Hepatocyte (in vitro differentiated cells): ENCODE measurements at regions not wholly inside any gene's neighbourhood (a gene's known extent, or its start where the extent isn't known, plus 50 kb on each side); places are given as distances from the start of the nearest gene placed in this dataset.

Experiments used
- DNase-seq: peaks from one replicate; pipeline ENCODE4 v3.0.0-alpha.2; 2016; ENCODE audit warnings: low spot score
- H2AFZ ChIP-seq: fragments of 200-600 bp; sonication (generic); 2 replicates; pipeline ENCODE4 v1.6.0; 2016; ENCODE audit warnings: antibody characterized with exemption, mild to moderate bottlenecking
- H3K27ac ChIP-seq: fragments of 200-600 bp; sonication (generic); 2 replicates; pipeline ENCODE4 v1.5.1; 2016; ENCODE audit warnings: mild to moderate bottlenecking
- H3K27me3 ChIP-seq: fragments of 200-600 bp; sonication (generic); 2 replicates; pipeline ENCODE4 v1.6.1; 2016
- H3K36me3 ChIP-seq: fragments of 200-600 bp; sonication (generic); replicated peaks from 2 replicates; pipeline ENCODE4 v1.5.1; 2016; ENCODE audit warnings: low read depth; ENCODE audit not compliant: insufficient read depth
- H3K4me1 ChIP-seq: fragments of 200-600 bp; sonication (generic); 2 replicates; pipeline ENCODE4 v1.5.1; 2016; ENCODE audit warnings: mild to moderate bottlenecking, moderate library complexity; ENCODE audit not compliant: insufficient read depth
- H3K4me2 ChIP-seq: fragments of 200-600 bp; sonication (generic); 2 replicates; pipeline ENCODE4 v1.6.0; 2016
- H3K4me3 ChIP-seq: fragments of 200-600 bp; sonication (generic); 2 replicates; pipeline ENCODE4 v1.5.1; 2016; ENCODE audit warnings: mild to moderate bottlenecking
- H3K79me2 ChIP-seq: fragments of 200-600 bp; sonication (generic); 2 replicates; pipeline ENCODE4 v1.6.0; 2017; ENCODE audit warnings: mild to moderate bottlenecking
- H3K9me2 ChIP-seq: fragments of 200-600 bp; sonication (generic); replicated peaks from 2 replicates; pipeline ENCODE4 v1.6.0; 2017; ENCODE audit warnings: mild to moderate bottlenecking; ENCODE audit not compliant: insufficient read depth
- H3K9me3 ChIP-seq: fragments of 200-600 bp; sonication (generic); 2 replicates; pipeline ENCODE4 v1.5.1; 2016; ENCODE audit warnings: low read depth, mild to moderate bottlenecking
- H4K20me1 ChIP-seq: fragments of 200-600 bp; sonication (generic); 2 replicates; pipeline ENCODE4 v1.6.0; 2016; ENCODE audit warnings: mild to moderate bottlenecking; ENCODE audit not compliant: insufficient read depth, poor library complexity, severe bottlenecking
- EZH2 ChIP-seq: fragments of 200-600 bp; sonication (generic); IDR thresholded peaks from 2 replicates; pipeline ENCODE4 v1.6.1; 2016; ENCODE audit warnings: antibody characterized with exemption, mild to moderate bottlenecking, borderline replicate concordance
- EZH2phosphoT487 ChIP-seq: fragments of 200-600 bp; sonication (generic); IDR thresholded peaks from one replicate; pipeline ENCODE4 v1.6.1; 2018; ENCODE audit warnings: antibody characterized with exemption, mild to moderate bottlenecking, low read depth, moderate library complexity; ENCODE audit not compliant: unreplicated experiment, severe bottlenecking
- WGBS: methylation state at CpG from one replicate; pipeline ENCODE4 v1.1.6; 2016; ENCODE audit warnings: low lambda C conversion rate; ENCODE audit errors: missing lambda C conversion rate; 5-methylcytosine and 5-hydroxymethylcytosine counted together
- TF ChIP-seq, protein P1 (sequence below): fragments of 200-600 bp; sonication (generic); IDR thresholded peaks from 2 replicates; pipeline ENCODE4 v1.5.1; 2016; ENCODE audit warnings: antibody characterized with exemption, mild to moderate bottlenecking; ENCODE audit not compliant: poor library complexity

DNA sequence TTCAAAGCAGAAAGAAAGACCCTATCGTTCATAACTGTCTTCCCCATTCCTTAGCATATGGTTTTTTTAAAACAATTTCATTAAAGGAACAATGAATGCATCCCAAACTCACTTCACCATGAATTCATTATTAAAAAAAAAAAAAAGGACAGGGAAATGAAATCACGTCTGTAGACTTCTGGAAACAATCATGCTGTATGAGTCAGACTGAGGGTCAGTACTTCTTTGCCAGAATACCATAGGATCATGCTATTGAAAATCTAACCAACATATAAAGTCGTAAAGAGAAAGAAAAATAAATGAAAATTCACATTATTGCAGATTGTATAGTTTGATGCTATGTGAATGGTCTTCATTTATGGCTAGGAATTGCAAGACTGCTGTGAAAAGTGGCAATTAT, 144.4 kb downstream of the PCDH18 start:
- H3K9me2 ChIP-seq = no peaks in the 10 kb centered on the region
- no peaks in the 10 kb centered on the region for H3K79me2 ChIP-seq
- H3K27me3 ChIP-seq = no peaks in the 10 kb centered on the region
- no peaks in the 10 kb centered on the region for H3K36me3 ChIP-seq
- H3K4me2 ChIP-seq = no peak overlapping the region
- H4K20me1 ChIP-seq = no peaks in the 10 kb centered on the region
- DNase-seq = no peak
- H3K4me3 ChIP-seq = no peak overlapping the region
- 55% methylated on average over 3 of the region's 3 CpGs for WGBS
- no peak overlapping the region for H3K27ac ChIP-seq
- TF ChIP-seq, protein P1, sequence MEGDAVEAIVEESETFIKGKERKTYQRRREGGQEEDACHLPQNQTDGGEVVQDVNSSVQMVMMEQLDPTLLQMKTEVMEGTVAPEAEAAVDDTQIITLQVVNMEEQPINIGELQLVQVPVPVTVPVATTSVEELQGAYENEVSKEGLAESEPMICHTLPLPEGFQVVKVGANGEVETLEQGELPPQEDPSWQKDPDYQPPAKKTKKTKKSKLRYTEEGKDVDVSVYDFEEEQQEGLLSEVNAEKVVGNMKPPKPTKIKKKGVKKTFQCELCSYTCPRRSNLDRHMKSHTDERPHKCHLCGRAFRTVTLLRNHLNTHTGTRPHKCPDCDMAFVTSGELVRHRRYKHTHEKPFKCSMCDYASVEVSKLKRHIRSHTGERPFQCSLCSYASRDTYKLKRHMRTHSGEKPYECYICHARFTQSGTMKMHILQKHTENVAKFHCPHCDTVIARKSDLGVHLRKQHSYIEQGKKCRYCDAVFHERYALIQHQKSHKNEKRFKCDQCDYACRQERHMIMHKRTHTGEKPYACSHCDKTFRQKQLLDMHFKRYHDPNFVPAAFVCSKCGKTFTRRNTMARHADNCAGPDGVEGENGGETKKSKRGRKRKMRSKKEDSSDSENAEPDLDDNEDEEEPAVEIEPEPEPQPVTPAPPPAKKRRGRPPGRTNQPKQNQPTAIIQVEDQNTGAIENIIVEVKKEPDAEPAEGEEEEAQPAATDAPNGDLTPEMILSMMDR = no peak
- TF ChIP-seq EZH2 (no peak), EZH2phosphoT487 (no peak)
- H3K4me1 ChIP-seq = peaks cover 4% of the 10 kb centered on the region
- H2AFZ ChIP-seq = no peak overlapping the region
- H3K9me3 ChIP-seq = no peaks in the 10 kb centered on the region

DNA sequence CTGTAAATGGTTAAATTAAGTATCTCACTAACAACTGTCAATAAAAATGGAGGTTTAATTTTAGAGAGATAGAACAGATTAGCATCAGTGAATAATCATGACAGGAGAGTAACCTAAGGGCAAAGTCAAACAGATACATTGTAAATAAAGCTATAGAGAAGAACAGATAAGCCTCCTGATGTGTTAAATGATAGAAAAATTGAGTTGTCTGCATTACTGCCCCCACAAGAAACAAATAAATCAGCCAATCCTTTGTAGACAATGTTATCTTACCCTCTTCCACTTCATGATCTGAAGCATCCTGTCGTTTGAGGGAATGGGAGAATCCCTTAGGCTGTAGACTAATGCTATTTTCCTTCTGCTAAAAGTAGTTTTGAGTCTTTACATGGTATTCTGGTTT, 147.8 kb downstream of the PCDH18 start:
- no peak overlapping the region for H3K4me3 ChIP-seq
- H4K20me1 ChIP-seq = no peaks in the 10 kb centered on the region
- H3K9me3 ChIP-seq = no peaks in the 10 kb centered on the region
- no peaks in the 10 kb centered on the region for H3K27me3 ChIP-seq
- no peak overlapping the region for H2AFZ ChIP-seq
- H3K4me1 ChIP-seq = no peaks in the 10 kb centered on the region
- no peaks in the 10 kb centered on the region for H3K36me3 ChIP-seq
- 18% methylated on average over 1 of the region's 1 CpG for WGBS
- no peak for DNase-seq
- no peak overlapping the region for H3K4me2 ChIP-seq
- no peak for TF ChIP-seq EZH2phosphoT487
- TF ChIP-seq, protein P1 = no peak
- no peak for TF ChIP-seq EZH2
- no peaks in the 10 kb centered on the region for H3K9me2 ChIP-seq
- H3K79me2 ChIP-seq = no peaks in the 10 kb centered on the region
- no peak overlapping the region for H3K27ac ChIP-seq

DNA sequence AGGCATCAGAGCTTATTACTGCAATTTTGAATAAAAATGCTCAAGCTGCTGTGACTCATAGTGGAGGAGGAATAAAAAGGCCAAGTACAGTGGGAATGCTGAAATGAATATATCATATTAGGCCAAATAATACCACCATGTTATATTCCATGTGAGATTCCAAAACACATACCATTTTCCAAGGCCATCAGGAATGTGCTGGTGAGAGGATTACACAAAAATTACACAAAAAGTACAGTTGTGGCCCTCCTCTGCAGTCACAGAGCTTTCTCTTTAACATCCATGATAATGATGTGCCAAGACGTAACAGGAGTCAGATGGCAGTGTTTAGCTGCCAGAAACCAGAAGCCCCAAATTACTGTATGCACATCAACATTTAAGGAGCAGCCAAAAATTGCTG, 153.5 kb downstream of the PCDH18 start:
- Histone ChIP-seq H3K27ac (no peak overlapping the region), H4K20me1 (no peaks in the 10 kb centered on the region), H3K4me3 (no peak overlapping the region), H3K27me3 (no peaks in the 10 kb centered on the region), H3K9me2 (no peaks in the 10 kb centered on the region), H3K4me2 (no peak overlapping the region), H3K9me3 (no peaks in the 10 kb centered on the region), H2AFZ (no peak overlapping the region), H3K79me2 (no peaks in the 10 kb centered on the region), H3K36me3 (no peaks in the 10 kb centered on the region), H3K4me1 (peaks cover 8% of the 10 kb centered on the region)
- 63% methylated on average over 1 of the region's 1 CpG for WGBS
- no peak for DNase-seq
- TF ChIP-seq EZH2phosphoT487 (no peak), EZH2 (no peak)
- TF ChIP-seq, protein P1 = no peak

DNA sequence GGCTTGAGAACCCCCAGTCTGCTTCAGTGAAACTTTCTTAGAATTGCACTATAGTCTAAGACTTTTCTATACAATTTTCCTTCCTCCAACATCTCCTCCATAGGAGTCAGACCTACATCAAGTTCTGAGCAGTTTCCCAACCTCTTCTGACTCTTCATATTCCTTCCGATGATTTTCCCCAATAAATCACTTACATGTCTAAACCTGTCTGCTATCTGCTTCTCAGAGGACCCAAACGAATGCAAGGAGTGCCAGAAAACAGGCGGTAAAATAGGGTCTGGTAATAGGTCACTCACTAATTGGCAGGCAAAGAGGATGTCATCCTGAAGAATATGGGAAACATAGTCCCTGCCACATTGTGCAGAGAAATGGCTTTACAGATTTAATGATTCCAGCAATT, 153.9 kb downstream of the PCDH18 start:
- DNase-seq = no peak
- Histone ChIP-seq H3K79me2 (no peaks in the 10 kb centered on the region), H4K20me1 (no peaks in the 10 kb centered on the region), H2AFZ (no peak overlapping the region), H3K27ac (no peak overlapping the region), H3K4me3 (no peak overlapping the region), H3K9me3 (no peaks in the 10 kb centered on the region), H3K4me2 (no peak overlapping the region), H3K9me2 (no peaks in the 10 kb centered on the region), H3K27me3 (no peaks in the 10 kb centered on the region), H3K36me3 (no peaks in the 10 kb centered on the region), H3K4me1 (peaks cover 8% of the 10 kb centered on the region)
- TF ChIP-seq EZH2 (no peak), EZH2phosphoT487 (no peak)
- TF ChIP-seq, protein P1 = no peak
- WGBS = 75% methylated on average over 3 of the region's 3 CpGs
